ENCODE measurements at regions not wholly inside any gene's neighbourhood (a gene's known extent, or its start where the extent isn't known, plus 50 kb on each side); places are given as distances from the start of the nearest gene placed in this dataset.

DNA sequence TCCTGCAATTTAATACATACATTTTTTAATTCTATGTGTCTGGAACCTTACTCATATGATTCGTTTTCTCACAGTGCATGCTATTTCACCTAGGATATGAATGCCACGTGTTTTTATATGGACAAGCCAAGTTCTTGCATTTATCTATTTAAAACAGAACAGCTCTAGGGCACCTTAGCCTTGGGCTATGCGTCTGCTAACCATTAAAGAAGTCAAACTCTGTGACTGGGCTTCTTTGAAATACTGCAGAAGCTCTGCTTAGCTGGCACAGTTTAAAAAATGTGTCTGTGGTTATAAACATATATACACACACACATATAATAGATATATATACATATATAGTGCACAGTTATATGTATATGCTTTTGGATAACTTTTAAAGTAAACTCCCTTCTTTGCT is 890.8 kb upstream of the KLHL29 start:
- Histone ChIP-seq H3K4me3 (ENCODE audit: insufficient read length, low read depth) (no peak overlapping the region), H3K4me1 (ENCODE audit: insufficient read depth, insufficient read length) (no peaks in the 10 kb centered on the region), H3K9me3 (ENCODE audit: insufficient read depth, low read length) (no peaks in the 10 kb centered on the region), H3K9ac (ENCODE audit: insufficient read length, low read depth) (no peak overlapping the region), H3K27me3 (ENCODE audit: insufficient read depth, insufficient read length) (no peaks in the 10 kb centered on the region), H3K36me3 (ENCODE audit: insufficient read depth, insufficient read length, low read length) (no peaks in the 10 kb centered on the region)
- DNase-seq (ENCODE audit: low read depth, low spot score): no peak
- no peak for TF ChIP-seq SUZ12 (IDR thresholded peaks at IDR 0.05; ENCODE audit: extremely low read depth, insufficient read depth, insufficient read length)
- no peak for TF ChIP-seq ZNF274 (IDR thresholded peaks at IDR 0.05; ENCODE audit: low read depth, low read length)
- TF ChIP-seq YY1 (IDR thresholded peaks at IDR 0.05; ENCODE audit: insufficient read depth, insufficient read length): no peak

GRCh38 chr2:22497064-22497463 is 887.9 kb upstream of the KLHL29 start:
- TF ChIP-seq YY1 (IDR thresholded peaks at IDR 0.05; ENCODE audit: insufficient read depth, insufficient read length): no peak
- TF ChIP-seq SUZ12 (IDR thresholded peaks at IDR 0.05; ENCODE audit: extremely low read depth, insufficient read depth, insufficient read length): no peak
- TF ChIP-seq ZNF274 (IDR thresholded peaks at IDR 0.05; ENCODE audit: low read depth, low read length): no peak
- Histone ChIP-seq H3K36me3 (ENCODE audit: insufficient read depth, insufficient read length, low read length) (no peaks in the 10 kb centered on the region), H3K4me3 (ENCODE audit: insufficient read length, low read depth) (no peak overlapping the region), H3K9ac (ENCODE audit: insufficient read length, low read depth) (no peak overlapping the region), H3K9me3 (ENCODE audit: insufficient read depth, low read length) (no peaks in the 10 kb centered on the region), H3K4me1 (ENCODE audit: insufficient read depth, insufficient read length) (no peaks in the 10 kb centered on the region), H3K27me3 (ENCODE audit: insufficient read depth, insufficient read length) (no peaks in the 10 kb centered on the region)
- no peak for DNase-seq (ENCODE audit: low read depth, low spot score)

GRCh38 chr2:22497789-22498188 is 887.2 kb upstream of the KLHL29 start:
- H3K9ac ChIP-seq (ENCODE audit: insufficient read length, low read depth): no peak overlapping the region
- no peaks in the 10 kb centered on the region for H3K9me3 ChIP-seq (ENCODE audit: insufficient read depth, low read length)
- no peaks in the 10 kb centered on the region for H3K36me3 ChIP-seq (ENCODE audit: insufficient read depth, insufficient read length, low read length)
- no peak overlapping the region for H3K4me3 ChIP-seq (ENCODE audit: insufficient read length, low read depth)
- TF ChIP-seq ZNF274 (IDR thresholded peaks at IDR 0.05; ENCODE audit: low read depth, low read length) (no peak), YY1 (IDR thresholded peaks at IDR 0.05; ENCODE audit: insufficient read depth, insufficient read length) (no peak), SUZ12 (IDR thresholded peaks at IDR 0.05; ENCODE audit: extremely low read depth, insufficient read depth, insufficient read length) (no peak)
- no peaks in the 10 kb centered on the region for H3K27me3 ChIP-seq (ENCODE audit: insufficient read depth, insufficient read length)
- no peak for DNase-seq (ENCODE audit: low read depth, low spot score)
- H3K4me1 ChIP-seq (ENCODE audit: insufficient read depth, insufficient read length): no peaks in the 10 kb centered on the region

- Histone ChIP-seq H3K27me3 (ENCODE audit: insufficient read depth, insufficient read length) (no peaks in the 10 kb centered on the region), H3K36me3 (ENCODE audit: insufficient read depth, insufficient read length, low read length) (no peaks in the 10 kb centered on the region), H3K9me3 (ENCODE audit: insufficient read depth, low read length) (no peaks in the 10 kb centered on the region), H3K4me3 (ENCODE audit: insufficient read length, low read depth) (no peak overlapping the region), H3K4me1 (ENCODE audit: insufficient read depth, insufficient read length) (no peaks in the 10 kb centered on the region), H3K9ac (ENCODE audit: insufficient read length, low read depth) (no peak overlapping the region)
- no peak for TF ChIP-seq ZNF274 (IDR thresholded peaks at IDR 0.05; ENCODE audit: low read depth, low read length)
- no peak for DNase-seq (ENCODE audit: low read depth, low spot score)
Measured at GRCh38 chr2:22499082-22499839, 885.7 kb upstream of the KLHL29 start.

DNA sequence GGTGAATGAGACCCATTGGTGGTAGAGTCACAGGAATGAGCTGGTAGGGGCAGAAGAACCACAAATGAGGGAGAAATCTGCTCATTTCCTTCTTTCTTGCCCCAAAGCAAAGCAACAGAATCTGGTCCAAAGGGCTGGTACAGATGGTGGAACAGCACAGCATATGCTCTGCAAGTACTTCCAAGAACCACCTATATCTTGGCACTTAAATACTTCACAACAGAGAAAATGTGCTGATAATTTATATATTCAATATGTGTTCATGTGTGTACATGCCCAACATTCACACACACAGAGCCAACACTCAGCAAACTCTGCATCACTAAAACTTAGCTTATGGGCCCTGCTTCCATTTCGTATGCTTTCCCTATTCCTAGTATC is 884.4 kb upstream of the KLHL29 start:
- Histone ChIP-seq H3K27me3 (ENCODE audit: insufficient read depth, insufficient read length) (no peaks in the 10 kb centered on the region), H3K9ac (ENCODE audit: insufficient read length, low read depth) (no peak overlapping the region), H3K36me3 (ENCODE audit: insufficient read depth, insufficient read length, low read length) (no peaks in the 10 kb centered on the region), H3K9me3 (ENCODE audit: insufficient read depth, low read length) (no peaks in the 10 kb centered on the region), H3K4me1 (ENCODE audit: insufficient read depth, insufficient read length) (no peaks in the 10 kb centered on the region), H3K4me3 (ENCODE audit: insufficient read length, low read depth) (no peak overlapping the region)
- no peak for TF ChIP-seq SUZ12 (IDR thresholded peaks at IDR 0.05; ENCODE audit: extremely low read depth, insufficient read depth, insufficient read length)
- no peak for TF ChIP-seq ZNF274 (IDR thresholded peaks at IDR 0.05; ENCODE audit: low read depth, low read length)
- TF ChIP-seq YY1 (IDR thresholded peaks at IDR 0.05; ENCODE audit: insufficient read depth, insufficient read length): no peak
- no peak for DNase-seq (ENCODE audit: low read depth, low spot score)

- Histone ChIP-seq H3K4me3 (ENCODE audit: insufficient read length, low read depth) (no peak overlapping the region), H3K36me3 (ENCODE audit: insufficient read depth, insufficient read length, low read length) (no peaks in the 10 kb centered on the region), H3K27me3 (ENCODE audit: insufficient read depth, insufficient read length) (no peaks in the 10 kb centered on the region), H3K9me3 (ENCODE audit: insufficient read depth, low read length) (no peaks in the 10 kb centered on the region), H3K4me1 (ENCODE audit: insufficient read depth, insufficient read length) (no peaks in the 10 kb centered on the region), H3K9ac (ENCODE audit: insufficient read length, low read depth) (no peak overlapping the region)
- no peak for DNase-seq (ENCODE audit: low read depth, low spot score)
- TF ChIP-seq YY1 (IDR thresholded peaks at IDR 0.05; ENCODE audit: insufficient read depth, insufficient read length) (no peak), ZNF274 (IDR thresholded peaks at IDR 0.05; ENCODE audit: low read depth, low read length) (no peak), SUZ12 (IDR thresholded peaks at IDR 0.05; ENCODE audit: extremely low read depth, insufficient read depth, insufficient read length) (no peak)
Measured at GRCh38 chr2:22501851-22502250, 883.1 kb upstream of the KLHL29 start.

- no peak for DNase-seq (ENCODE audit: low read depth, low spot score)
- no peaks in the 10 kb centered on the region for H3K4me1 ChIP-seq (ENCODE audit: insufficient read depth, insufficient read length)
- H3K4me3 ChIP-seq (ENCODE audit: insufficient read length, low read depth): no peak overlapping the region
- H3K9ac ChIP-seq (ENCODE audit: insufficient read length, low read depth): no peak overlapping the region
- no peaks in the 10 kb centered on the region for H3K9me3 ChIP-seq (ENCODE audit: insufficient read depth, low read length)
- H3K27me3 ChIP-seq (ENCODE audit: insufficient read depth, insufficient read length): no peaks in the 10 kb centered on the region
- no peaks in the 10 kb centered on the region for H3K36me3 ChIP-seq (ENCODE audit: insufficient read depth, insufficient read length, low read length)
- no peak for TF ChIP-seq ZNF274 (IDR thresholded peaks at IDR 0.05; ENCODE audit: low read depth, low read length)
- TF ChIP-seq YY1 (IDR thresholded peaks at IDR 0.05; ENCODE audit: insufficient read depth, insufficient read length): no peak
- no peak for TF ChIP-seq SUZ12 (IDR thresholded peaks at IDR 0.05; ENCODE audit: extremely low read depth, insufficient read depth, insufficient read length)
Measured at GRCh38 chr2:22513563-22513962, 871.4 kb upstream of the KLHL29 start.
